Body of pancreas (tissue), 4 donors: ENCODE measurements at regions not wholly inside any gene's neighbourhood (a gene's known extent, or its start where the extent isn't known, plus 50 kb on each side); places are given as distances from the start of the nearest gene placed in this dataset.

Source experiments
- POLR2A ChIP-seq, 3 donors: fragments of 450-650 bp; IDR thresholded peaks; one replicate each; pipeline ENCODE4 v1.6.1; 2016; ENCODE audit warnings: antibody characterized with exemption in 3 of 3, mild to moderate bottlenecking in 2 of 3
- TF ChIP-seq, protein P1 (sequence below), 7 experiments: fragments of 450-650 bp in 4 of 7; fragments of 200-600 bp in 3 of 7; sonication (generic) in 3 of 7; IDR thresholded peaks; one replicate each; pipeline ENCODE4 v1.5.1; 2016 to 2019; ENCODE audit warnings: antibody characterized with exemption in 7 of 7

- no peak for TF ChIP-seq POLR2A (IDR thresholded peaks at IDR 0.05)
- TF ChIP-seq, protein P1, sequence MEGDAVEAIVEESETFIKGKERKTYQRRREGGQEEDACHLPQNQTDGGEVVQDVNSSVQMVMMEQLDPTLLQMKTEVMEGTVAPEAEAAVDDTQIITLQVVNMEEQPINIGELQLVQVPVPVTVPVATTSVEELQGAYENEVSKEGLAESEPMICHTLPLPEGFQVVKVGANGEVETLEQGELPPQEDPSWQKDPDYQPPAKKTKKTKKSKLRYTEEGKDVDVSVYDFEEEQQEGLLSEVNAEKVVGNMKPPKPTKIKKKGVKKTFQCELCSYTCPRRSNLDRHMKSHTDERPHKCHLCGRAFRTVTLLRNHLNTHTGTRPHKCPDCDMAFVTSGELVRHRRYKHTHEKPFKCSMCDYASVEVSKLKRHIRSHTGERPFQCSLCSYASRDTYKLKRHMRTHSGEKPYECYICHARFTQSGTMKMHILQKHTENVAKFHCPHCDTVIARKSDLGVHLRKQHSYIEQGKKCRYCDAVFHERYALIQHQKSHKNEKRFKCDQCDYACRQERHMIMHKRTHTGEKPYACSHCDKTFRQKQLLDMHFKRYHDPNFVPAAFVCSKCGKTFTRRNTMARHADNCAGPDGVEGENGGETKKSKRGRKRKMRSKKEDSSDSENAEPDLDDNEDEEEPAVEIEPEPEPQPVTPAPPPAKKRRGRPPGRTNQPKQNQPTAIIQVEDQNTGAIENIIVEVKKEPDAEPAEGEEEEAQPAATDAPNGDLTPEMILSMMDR (IDR thresholded peaks at IDR 0.05) = no peak
These were observed 129.5 kb downstream of the GPX5 start for GRCh38 chr6:28655164-28655563.
